MCF 10A (cell line): ENCODE measurements at regions not wholly inside any gene's neighbourhood (a gene's known extent, or its start where the extent isn't known, plus 50 kb on each side); places are given as distances from the start of the nearest gene placed in this dataset.

Experiments used
- BruUV-seq: library from RNA; stranded (reverse); fragments of 400-500 nt; replicated peaks from 2 replicates; lab custom pipeline; 2021; lab: Mats Ljungman, UMichigan
- CTCF ChIA-PET: fragments of 300-600 bp; sonication (Branson Sonifier 250); formaldehyde crosslinking; extraction: SDS; loops from one replicate; lab custom pipeline; 2021; ENCODE audit warnings: antibody characterized with exemption, inconsistent platforms; lab: Yijun Ruan, JAX
- POLR2A ChIA-PET: fragments of 300-600, 350-650 bp; sonication (Branson Sonifier 250); formaldehyde crosslinking; extraction: SDS; loops from one replicate; lab custom pipeline; 2020; ENCODE audit warnings: antibody characterized with exemption, inconsistent platforms; lab: Yijun Ruan, JAX
- DNase-seq: peaks from one replicate; pipeline ENCODE4 v3.0.0-alpha.2; 2018; ENCODE audit not compliant: unreplicated experiment
- H3K27ac Mint-ChIP-seq: one replicate; pipeline ENCODE4 v1.8.0; 2022; ENCODE audit warnings: mild to moderate bottlenecking, low read depth, mixed read lengths; ENCODE audit not compliant: unreplicated experiment
- H3K27me3 Mint-ChIP-seq: one replicate; pipeline ENCODE4 v1.8.0; 2022; ENCODE audit warnings: mixed read lengths; ENCODE audit not compliant: insufficient read depth, unreplicated experiment
- H3K36me3 Mint-ChIP-seq: one replicate; pipeline ENCODE4 v1.8.0; 2022; ENCODE audit warnings: mild to moderate bottlenecking, moderate library complexity, mixed read lengths; ENCODE audit not compliant: insufficient read depth, unreplicated experiment
- H3K4me1 Mint-ChIP-seq: one replicate; pipeline ENCODE4 v1.8.0; 2022; ENCODE audit warnings: mixed read lengths; ENCODE audit not compliant: insufficient read depth, unreplicated experiment
- H3K4me3 Mint-ChIP-seq: one replicate; pipeline ENCODE4 v1.8.0; 2022; ENCODE audit warnings: mild to moderate bottlenecking, moderate library complexity, mixed read lengths; ENCODE audit not compliant: unreplicated experiment
- H3K9me3 Mint-ChIP-seq: one replicate; pipeline ENCODE4 v1.8.0; 2022; ENCODE audit warnings: mixed read lengths; ENCODE audit not compliant: unreplicated experiment
- CTCF ChIP-seq: fragments of 200-600 bp; IDR thresholded peaks from one replicate; pipeline ENCODE4 v1.8.0; 2022; ENCODE audit warnings: antibody characterized with exemption, mild to moderate bottlenecking; ENCODE audit not compliant: unreplicated experiment
- intact Hi-C: fragments of 100-400 bp; cut with micrococcal nuclease; formaldehyde crosslinking; loops from 2 replicates; pipeline ENCODE4 v1.14.1; 2022

DNA sequence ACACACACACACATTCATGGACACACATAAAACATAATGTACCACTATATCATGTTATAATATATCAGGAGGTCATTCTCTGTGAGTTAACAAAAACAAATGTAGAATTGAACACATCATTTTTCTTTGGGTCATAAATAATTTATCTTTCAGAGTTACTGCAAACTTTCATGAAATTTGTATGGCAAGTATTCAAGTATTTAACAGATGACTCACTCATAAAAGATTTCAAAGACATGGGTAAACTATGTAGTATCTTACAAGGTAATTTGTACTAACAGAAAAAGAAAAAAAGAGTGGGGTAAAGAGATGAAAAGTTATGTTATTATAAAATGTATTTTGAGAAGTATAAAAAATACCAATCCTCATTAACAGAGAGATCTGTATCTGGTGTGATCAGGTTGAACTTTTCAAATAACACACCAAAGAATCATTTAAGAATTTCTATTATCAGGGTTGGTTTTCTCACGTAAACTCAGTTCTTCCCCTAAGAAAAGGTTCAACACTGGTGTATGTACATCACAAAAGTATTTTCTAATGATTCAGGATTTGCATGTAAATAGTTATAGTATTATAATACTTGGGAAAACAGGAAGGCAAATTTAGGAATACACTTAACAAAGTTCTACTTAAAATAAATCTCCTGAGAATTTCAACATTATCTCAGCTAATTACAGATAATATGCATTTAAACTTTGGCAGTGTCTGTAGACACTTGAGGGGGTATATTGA, 933.1 kb upstream of the LRRN3 start:
- Mint-ChIP-seq H3K4me1 (peaks cover 13% of the 10 kb centered on the region), H3K4me3 (no peak overlapping the region), H3K36me3 (no peaks in the 10 kb centered on the region), H3K27me3 (peaks cover 14% of the 10 kb centered on the region), H3K9me3 (peaks cover 7% of the 10 kb centered on the region), H3K27ac (no peak overlapping the region)
- ChIA-PET POLR2A (interaction anchor here (0.6 kb wide), 1 partner anchor 71 kb away, joined by 3 read pairs; no protein-coding TSS in a partner anchor), CTCF (no interaction called here)
- peak; percentile 14 for DNase-seq
- no TSS peak for BruUV-seq
- no peak for TF ChIP-seq CTCF
- intact Hi-C loops: no loop called here

GRCh38 chr7:110168010-110168409, 922.9 kb upstream of the LRRN3 start:
- no peaks in the 10 kb centered on the region for H3K27me3 Mint-ChIP-seq
- no peak overlapping the region for H3K4me3 Mint-ChIP-seq
- no peak for TF ChIP-seq CTCF
- H3K9me3 Mint-ChIP-seq: peaks cover 5% of the 10 kb centered on the region
- H3K4me1 Mint-ChIP-seq: no peaks in the 10 kb centered on the region
- no TSS peak for BruUV-seq
- CTCF ChIA-PET: no interaction called here
- DNase-seq: no peak
- POLR2A ChIA-PET: no interaction called here
- no peak overlapping the region for H3K27ac Mint-ChIP-seq
- intact Hi-C loops: no loop called here
- no peaks in the 10 kb centered on the region for H3K36me3 Mint-ChIP-seq

DNA sequence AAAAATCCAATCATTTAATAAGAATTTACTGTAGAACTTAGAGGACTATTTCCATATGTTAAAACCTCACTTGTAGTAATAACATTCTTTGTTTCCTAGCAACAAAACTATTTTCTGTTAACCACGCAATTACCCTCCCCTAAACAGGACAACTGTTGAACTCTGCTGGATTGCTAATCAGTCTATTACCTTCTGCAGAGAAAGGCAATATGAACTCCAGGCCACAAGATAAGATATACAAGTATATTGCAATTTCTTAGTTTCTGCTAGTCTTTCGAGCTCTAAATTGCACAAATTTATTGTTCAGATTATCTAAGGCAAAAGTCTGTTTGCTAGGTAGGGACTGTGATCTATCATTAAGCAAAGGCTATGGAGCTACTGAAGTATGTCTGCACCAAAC, 920.1 kb upstream of the LRRN3 start:
- H3K36me3 Mint-ChIP-seq: no peaks in the 10 kb centered on the region
- peaks cover 5% of the 10 kb centered on the region for H3K9me3 Mint-ChIP-seq
- no peak overlapping the region for H3K27ac Mint-ChIP-seq
- H3K4me1 Mint-ChIP-seq: no peaks in the 10 kb centered on the region
- POLR2A ChIA-PET: no interaction called here
- no peaks in the 10 kb centered on the region for H3K27me3 Mint-ChIP-seq
- CTCF ChIA-PET: interaction anchor here (0.8 to 1.8 kb wide), 2 partner anchors 12 to 396 kb away, joined by 3 to 8 read pairs; no protein-coding TSS in a partner anchor
- BruUV-seq: no TSS peak
- no peak for DNase-seq
- no peak for TF ChIP-seq CTCF
- intact Hi-C loops: no loop called here
- no peak overlapping the region for H3K4me3 Mint-ChIP-seq

GRCh38 chr7:110177463-110177862, 913.5 kb upstream of the LRRN3 start:
- POLR2A ChIA-PET: no interaction called here
- H3K9me3 Mint-ChIP-seq: no peaks in the 10 kb centered on the region
- no peak overlapping the region for H3K4me3 Mint-ChIP-seq
- H3K27ac Mint-ChIP-seq: no peak overlapping the region
- no peak for DNase-seq
- intact Hi-C loops: no loop called here
- H3K27me3 Mint-ChIP-seq: no peaks in the 10 kb centered on the region
- H3K36me3 Mint-ChIP-seq: no peaks in the 10 kb centered on the region
- H3K4me1 Mint-ChIP-seq: no peaks in the 10 kb centered on the region
- CTCF ChIA-PET: no interaction called here
- TF ChIP-seq CTCF: no peak
- BruUV-seq: no TSS peak
